HEK293 (cell line): ENCODE measurements at regions not wholly inside any gene's neighbourhood (a gene's known extent, or its start where the extent isn't known, plus 50 kb on each side); places are given as distances from the start of the nearest gene placed in this dataset.

ENCODE experiments used
- CTCF ChIA-PET: fragments of 350-600 bp; formaldehyde crosslinking; extraction: SDS; loops from one replicate; lab custom pipeline; 2021; ENCODE audit warnings: antibody characterized with exemption; lab: Yijun Ruan, JAX
- POLR2A ChIA-PET: fragments of 300-600 bp; formaldehyde crosslinking; extraction: SDS; loops from one replicate; lab custom pipeline; 2020; ENCODE audit warnings: antibody characterized with exemption, inconsistent platforms; lab: Yijun Ruan, JAX
- H3K27ac ChIP-seq: fragments of 200-500 bp; sonication (Bioruptor generic); 2 replicates; pipeline ENCODE4 v1.5.1; 2014; ENCODE audit warnings: low read depth, low read length, control low read depth, inconsistent platforms; ENCODE audit errors: extremely low read depth
- H3K36me3 ChIP-seq, 2 experiments: fragments of 200-500 bp in 1 of 2; sonication (Bioruptor generic) in 1 of 2; 1 replicate in 1 of 2; 2 replicates in 1 of 2; pipeline ENCODE4 v1.5.1; 2014 to 2017; ENCODE audit warnings: inconsistent platforms in 2 of 2, low read length in 2 of 2; ENCODE audit not compliant: control insufficient read depth in 2 of 2, insufficient read depth in 1 of 2
- H3K4me1 ChIP-seq: fragments of 200-500 bp; sonication (Bioruptor generic); 2 replicates; pipeline ENCODE4 v1.5.1; 2014; ENCODE audit warnings: mild to moderate bottlenecking, low read length, inconsistent platforms; ENCODE audit not compliant: control insufficient read depth, insufficient read depth
- H3K4me3 ChIP-seq: 2 replicates; pipeline ENCODE4 v1.5.1; 2011; ENCODE audit warnings: low read depth, mild to moderate bottlenecking, control low read depth, low read length, moderate library complexity
- H3K9me3 ChIP-seq: fragments of 200-500 bp; sonication (Bioruptor generic); 2 replicates; pipeline ENCODE4 v1.5.1; 2014; ENCODE audit warnings: low read depth, low read length, inconsistent platforms; ENCODE audit not compliant: control insufficient read depth, insufficient read depth
- ATF2 ChIP-seq: fragments of 450-650 bp; formaldehyde crosslinking; IDR thresholded peaks from 2 replicates; pipeline ENCODE4 v1.5.1; 2016; ENCODE audit warnings: missing biosample characterization, missing genetic modification characterization, low read depth
- ELK4 ChIP-seq: IDR thresholded peaks from 2 replicates; pipeline ENCODE4 v1.6.1; 2011; ENCODE audit warnings: mild to moderate bottlenecking, low read depth, low read length, borderline replicate concordance
- PRDM10 ChIP-seq: fragments of 450-650 bp; formaldehyde crosslinking; IDR thresholded peaks from 2 replicates; pipeline ENCODE4 v1.5.1; 2016; ENCODE audit warnings: missing biosample characterization, missing genetic modification characterization
- PRDM4 ChIP-seq: fragments of 450-650 bp; formaldehyde crosslinking; IDR thresholded peaks from 2 replicates; pipeline ENCODE4 v1.5.1; 2017; ENCODE audit warnings: missing biosample characterization, missing genetic modification characterization
- WT1 ChIP-seq: fragments of 450-650 bp; formaldehyde crosslinking; IDR thresholded peaks from 2 replicates; pipeline ENCODE4 v1.5.1; 2016; ENCODE audit warnings: missing biosample characterization, missing genetic modification characterization
- ZBTB21 ChIP-seq: fragments of 450-650 bp; formaldehyde crosslinking; IDR thresholded peaks from 2 replicates; pipeline ENCODE4 v1.5.1; 2017; ENCODE audit warnings: missing biosample characterization, missing genetic modification characterization
- ZNF146 ChIP-seq: fragments of 450-650 bp; formaldehyde crosslinking; IDR thresholded peaks from 2 replicates; pipeline ENCODE4 v1.5.1; 2016; ENCODE audit warnings: missing biosample characterization, missing genetic modification characterization
- ZNF248 ChIP-seq: fragments of 450-650 bp; formaldehyde crosslinking; IDR thresholded peaks from 2 replicates; pipeline ENCODE4 v1.5.1; 2017; ENCODE audit warnings: missing biosample characterization, missing genetic modification characterization
- ZNF280C ChIP-seq: fragments of 450-650 bp; formaldehyde crosslinking; IDR thresholded peaks from 2 replicates; pipeline ENCODE4 v1.5.1; 2016; ENCODE audit warnings: missing biosample characterization, missing genetic modification characterization
- ZNF354C ChIP-seq: fragments of 450-650 bp; formaldehyde crosslinking; IDR thresholded peaks from 2 replicates; pipeline ENCODE4 v1.5.1; 2016; ENCODE audit warnings: missing biosample characterization, missing genetic modification characterization, low read depth, borderline replicate concordance
- ZNF610 ChIP-seq: fragments of 450-650 bp; formaldehyde crosslinking; IDR thresholded peaks from 2 replicates; pipeline ENCODE4 v1.5.1; 2016; ENCODE audit warnings: missing biosample characterization, missing genetic modification characterization, borderline replicate concordance
- ZNF624 ChIP-seq: fragments of 450-650 bp; formaldehyde crosslinking; IDR thresholded peaks from 2 replicates; pipeline ENCODE4 v1.5.1; 2017; ENCODE audit warnings: missing biosample characterization, missing genetic modification characterization
- ZNF629 ChIP-seq: fragments of 450-650 bp; formaldehyde crosslinking; IDR thresholded peaks from 2 replicates; pipeline ENCODE4 v1.5.1; 2017; ENCODE audit warnings: missing biosample characterization, missing genetic modification characterization
- ZNF660 ChIP-seq: fragments of 450-650 bp; IDR thresholded peaks from 2 replicates; pipeline ENCODE4 v1.5.1; 2018; ENCODE audit warnings: missing biosample characterization, mild to moderate bottlenecking, missing genetic modification characterization
- ZNF792 ChIP-seq: fragments of 450-650 bp; formaldehyde crosslinking; IDR thresholded peaks from 2 replicates; pipeline ENCODE4 v1.5.1; 2016; ENCODE audit warnings: missing biosample characterization, missing genetic modification characterization
- ZSCAN5A ChIP-seq: fragments of 450-650 bp; formaldehyde crosslinking; IDR thresholded peaks from 2 replicates; pipeline ENCODE4 v1.5.1; 2016; ENCODE audit warnings: missing biosample characterization, missing genetic modification characterization
- ZXDB ChIP-seq: fragments of 450-650 bp; formaldehyde crosslinking; IDR thresholded peaks from 2 replicates; pipeline ENCODE4 v1.5.1; 2016; ENCODE audit warnings: missing biosample characterization, missing genetic modification characterization

GRCh38 chr5:71839096-71839884 lies 120.2 kb downstream of the CARTPT start:
- ChIA-PET POLR2A (no interaction called here), CTCF (interaction anchor here (1.0 kb wide), 1 partner anchor 57 kb away, joined by 3 read pairs; no protein-coding TSS in a partner anchor)
- no peak overlapping the region for H3K27ac ChIP-seq
- no peaks in the 10 kb centered on the region for H3K36me3 ChIP-seq
- no peaks in the 10 kb centered on the region for H3K9me3 ChIP-seq
- no peaks in the 10 kb centered on the region for H3K4me1 ChIP-seq
- H3K4me3 ChIP-seq = no peak overlapping the region
- no peak for TF ChIP-seq ZNF660 (tag by site-specific recombination)
- no peak for TF ChIP-seq ATF2 (tag by site-specific recombination)
- no peak for TF ChIP-seq ZNF146 (tag by site-specific recombination)
- no peak for TF ChIP-seq ZNF792 (tag by site-specific recombination)
- TF ChIP-seq ZNF610 = no peak
- TF ChIP-seq ZNF280C (tag by site-specific recombination) = no peak
- TF ChIP-seq ELK4 = no peak
- TF ChIP-seq ZXDB = no peak
- TF ChIP-seq ZNF624 (tag by site-specific recombination) = no peak
- TF ChIP-seq PRDM4 (tag by site-specific recombination) = no peak
- no peak for TF ChIP-seq PRDM10
- no peak for TF ChIP-seq ZNF354C (tag by site-specific recombination)
- no peak for TF ChIP-seq WT1
- TF ChIP-seq ZNF629 (tag by site-specific recombination) = no peak
- TF ChIP-seq ZSCAN5A (tag by site-specific recombination) = no peak
- TF ChIP-seq ZBTB21 (tag by site-specific recombination) = no peak
- TF ChIP-seq ZNF248 (tag by site-specific recombination) = no peak
- TF ChIP-seq, all 188 proteins: peak for 0
